ENCODE measurements at regions not wholly inside any gene's neighbourhood (a gene's known extent, or its start where the extent isn't known, plus 50 kb on each side); places are given as distances from the start of the nearest gene placed in this dataset.

DNA sequence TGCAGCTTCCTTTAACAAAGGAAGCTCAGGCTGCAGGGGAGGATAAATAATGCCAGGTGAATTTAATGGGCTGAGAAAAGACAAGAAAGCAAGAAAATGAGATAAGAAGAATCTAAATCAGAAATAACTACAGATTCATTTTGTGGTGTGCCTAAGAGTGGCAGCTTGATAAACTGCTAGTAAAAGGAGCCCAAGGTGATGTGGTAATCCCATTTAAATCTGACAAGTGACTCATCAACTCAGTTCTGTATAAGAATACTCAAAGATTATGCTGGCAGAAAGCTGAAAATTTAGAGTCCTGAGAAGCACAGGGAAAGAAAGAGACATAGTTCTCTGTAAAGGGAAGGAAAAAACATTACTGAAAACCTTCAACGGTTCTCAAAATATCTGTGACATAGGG is 109.4 kb upstream of the PDE1C start:
- intact Hi-C loops (cut with micrococcal nuclease), result no loop called here

DNA sequence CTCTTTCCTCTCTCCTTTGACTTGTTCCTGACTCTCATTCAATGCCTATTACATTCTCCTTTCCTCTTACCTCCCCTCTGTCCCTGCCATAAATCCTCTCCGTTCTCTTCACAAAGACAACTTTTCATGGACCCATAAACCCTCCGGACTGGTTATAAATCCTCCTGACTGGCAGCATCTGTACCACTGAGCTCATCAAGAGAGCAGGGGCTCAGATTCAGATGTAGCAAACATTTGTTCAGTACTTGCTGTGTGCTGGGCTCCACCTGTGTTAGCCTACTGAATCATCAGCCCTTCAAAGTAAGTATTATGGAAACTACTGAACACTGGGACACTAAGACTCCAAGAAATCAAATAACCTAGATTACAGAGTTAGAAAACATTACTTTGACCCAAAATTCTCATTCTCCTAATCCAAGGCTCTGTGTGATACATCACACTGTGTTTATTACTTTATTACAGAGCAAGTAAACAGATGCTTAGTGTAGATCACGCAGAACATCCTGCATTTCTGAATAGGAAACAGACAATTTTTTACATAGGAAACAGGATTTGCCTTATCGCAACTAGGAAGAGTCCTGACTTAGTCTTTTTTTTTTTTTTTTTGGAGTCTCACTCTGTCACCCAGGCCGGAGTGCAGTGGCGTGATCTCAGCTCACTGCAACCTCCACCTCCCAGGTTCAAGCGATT is 108.6 kb upstream of the PDE1C start:
- intact Hi-C loops (cut with micrococcal nuclease), result no loop called here

DNA sequence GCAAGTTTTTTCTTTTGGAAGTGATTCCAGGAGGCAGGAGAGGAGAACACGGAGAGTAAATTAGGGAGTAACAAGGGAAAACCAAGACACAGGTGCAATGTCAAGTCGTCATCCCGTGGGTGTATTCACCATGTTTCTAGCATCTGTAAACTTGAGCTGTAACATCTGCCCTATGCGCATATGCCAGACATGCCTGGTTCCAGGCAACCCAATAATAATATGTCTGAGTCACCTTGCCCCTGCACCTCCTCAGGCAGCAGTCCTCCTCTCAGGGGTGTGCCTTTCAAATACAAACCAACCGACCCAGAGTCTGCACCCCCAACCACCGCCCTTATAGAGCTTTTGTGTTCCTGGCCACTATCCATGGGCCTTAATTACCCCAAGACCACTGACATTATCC is 107.0 kb upstream of the PDE1C start:
- intact Hi-C loops (cut with micrococcal nuclease), result no loop called here

- intact Hi-C loops (cut with micrococcal nuclease), result no loop called here
Measured at GRCh38 chr7:32175099-32175498, 104.9 kb upstream of the PDE1C start.

DNA sequence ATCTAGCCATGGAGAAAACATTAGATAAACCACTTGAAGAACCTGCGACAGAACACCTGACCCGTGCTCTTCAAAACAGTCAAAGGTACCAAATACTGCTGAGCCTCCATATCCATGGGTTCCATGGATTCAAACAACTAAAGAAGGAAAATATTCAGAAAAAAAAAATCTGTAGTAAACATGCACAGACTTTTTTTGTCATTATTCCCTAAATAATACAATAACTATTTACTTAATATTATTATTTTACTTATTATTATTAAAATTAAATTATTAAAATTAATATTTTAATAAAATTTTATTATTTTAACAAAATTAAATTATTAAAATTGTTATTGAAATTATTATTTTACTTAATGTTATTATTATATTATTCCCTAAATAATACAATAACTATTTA is 101.0 kb upstream of the PDE1C start:
- intact Hi-C loops (cut with micrococcal nuclease), result no loop called here

DNA sequence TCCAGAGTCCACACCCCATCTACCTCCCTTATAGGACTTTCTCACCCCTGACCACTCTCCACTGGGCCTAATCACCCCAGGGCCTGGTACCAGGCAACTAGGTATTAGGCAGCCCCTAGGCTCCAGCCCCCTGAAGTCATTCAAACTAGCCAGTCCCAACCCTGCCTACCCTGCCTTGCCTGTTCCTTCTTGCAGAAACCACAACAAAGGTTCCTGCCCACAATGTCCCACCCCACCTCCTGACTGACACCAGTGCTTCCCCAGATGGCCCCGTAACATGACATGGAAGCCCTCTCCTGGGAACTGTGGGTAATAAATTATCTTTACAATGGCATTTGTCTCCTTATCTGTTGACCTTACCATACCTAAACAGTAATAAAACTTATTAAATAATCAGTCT is 100.6 kb upstream of the PDE1C start:
- intact Hi-C loops (cut with micrococcal nuclease), result no loop called here

- intact Hi-C loops (cut with micrococcal nuclease), result no loop called here
Measured at GRCh38 chr7:32169228-32169627, 99.0 kb upstream of the PDE1C start.

- intact Hi-C loops (cut with micrococcal nuclease), result no loop called here
Measured at GRCh38 chr7:32167815-32168214, 97.6 kb upstream of the PDE1C start.

DNA sequence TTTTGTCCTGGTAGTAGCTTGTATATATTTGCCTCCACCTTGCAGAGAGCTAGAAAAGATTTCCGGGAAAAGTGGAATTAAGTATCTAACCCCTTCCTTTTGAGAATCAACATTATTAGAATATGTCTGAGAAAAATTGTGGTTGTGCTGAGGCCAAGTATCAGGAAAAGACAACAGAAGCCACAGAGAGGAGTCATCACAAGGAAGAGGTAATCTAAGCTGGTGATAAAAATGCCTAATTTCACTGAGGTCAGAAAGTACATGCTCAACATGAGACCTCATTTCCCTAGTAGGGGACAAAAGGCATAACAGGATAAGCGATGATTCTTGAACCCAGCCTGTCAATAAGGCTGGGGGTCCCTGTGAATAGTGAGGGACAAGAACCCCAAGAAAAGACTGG is 97.0 kb upstream of the PDE1C start:
- intact Hi-C loops (cut with micrococcal nuclease), result no loop called here

- intact Hi-C loops (cut with micrococcal nuclease), result no loop called here
Measured at GRCh38 chr7:32164341-32164996, 94.3 kb upstream of the PDE1C start.

DNA sequence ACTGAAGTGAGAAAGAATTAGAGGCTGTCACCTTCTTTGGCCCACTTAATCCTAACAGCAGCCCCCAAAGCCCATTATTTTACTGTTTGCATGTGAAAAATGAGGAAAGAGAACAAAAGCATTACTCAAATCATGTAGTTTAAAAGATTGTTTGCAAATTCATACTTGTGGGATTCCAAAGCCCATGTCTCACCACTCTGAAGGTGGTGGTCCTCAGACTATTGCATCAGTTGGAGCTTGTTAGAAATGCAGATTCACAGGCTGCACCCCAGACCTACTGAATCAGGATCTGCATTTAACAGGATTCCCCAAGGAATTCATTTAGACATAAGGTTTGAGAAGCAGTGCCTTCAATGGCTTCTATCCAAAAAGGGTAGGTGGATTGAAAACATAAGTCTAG is 93.7 kb upstream of the PDE1C start:
- intact Hi-C loops (cut with micrococcal nuclease), result no loop called here

DNA sequence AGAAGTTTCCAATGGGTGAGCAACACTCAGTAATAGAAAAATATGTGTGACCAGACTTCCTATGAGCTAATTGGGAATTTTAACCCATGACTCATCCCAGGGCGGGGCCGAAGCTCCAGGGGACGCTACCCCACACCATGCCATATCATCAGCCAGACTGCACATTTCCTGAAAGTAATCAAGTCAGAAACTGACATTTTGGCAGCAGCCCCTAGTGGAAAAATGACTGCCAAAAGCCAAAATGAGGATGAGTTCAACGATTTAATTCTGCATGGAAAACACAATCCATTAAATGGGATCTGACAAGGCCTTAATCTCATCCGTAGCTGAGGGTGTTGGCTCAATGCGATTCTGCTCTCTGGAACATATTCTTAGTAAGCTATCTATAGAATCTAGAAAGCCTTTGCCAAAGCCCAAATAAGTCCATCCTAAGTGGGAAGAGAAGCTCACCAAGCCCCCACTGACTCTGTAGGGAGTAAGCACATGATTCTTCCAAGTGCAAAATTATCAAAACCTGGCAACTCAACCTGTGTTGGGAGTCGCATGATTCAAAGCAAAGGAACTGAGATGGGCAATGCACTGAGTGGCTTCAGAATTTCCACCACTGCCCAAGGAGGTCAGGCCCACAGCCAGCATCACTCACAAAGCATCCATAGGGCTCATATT is 93.1 kb upstream of the PDE1C start:
- intact Hi-C loops (cut with micrococcal nuclease), result no loop called here

DNA sequence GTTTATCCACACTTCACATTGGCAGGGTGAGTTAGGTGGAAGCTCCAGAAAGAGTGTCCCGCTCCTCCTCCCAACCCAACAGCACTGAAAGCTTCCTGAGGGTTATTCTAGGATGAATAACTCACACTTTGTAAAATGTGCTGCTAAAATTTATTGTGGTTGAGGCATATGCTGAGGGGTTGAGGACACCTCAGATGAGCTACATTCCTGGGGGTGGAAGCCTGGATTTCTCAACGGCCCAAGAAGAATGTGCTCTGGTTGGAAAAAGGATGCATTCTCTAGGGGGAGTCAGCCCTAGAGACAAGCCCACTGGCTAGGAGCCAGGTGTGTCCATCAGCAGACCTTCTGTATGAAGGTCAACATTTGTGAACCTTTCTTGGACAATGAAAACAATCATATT is 91.5 kb upstream of the PDE1C start:
- intact Hi-C loops (cut with micrococcal nuclease), result no loop called here

DNA sequence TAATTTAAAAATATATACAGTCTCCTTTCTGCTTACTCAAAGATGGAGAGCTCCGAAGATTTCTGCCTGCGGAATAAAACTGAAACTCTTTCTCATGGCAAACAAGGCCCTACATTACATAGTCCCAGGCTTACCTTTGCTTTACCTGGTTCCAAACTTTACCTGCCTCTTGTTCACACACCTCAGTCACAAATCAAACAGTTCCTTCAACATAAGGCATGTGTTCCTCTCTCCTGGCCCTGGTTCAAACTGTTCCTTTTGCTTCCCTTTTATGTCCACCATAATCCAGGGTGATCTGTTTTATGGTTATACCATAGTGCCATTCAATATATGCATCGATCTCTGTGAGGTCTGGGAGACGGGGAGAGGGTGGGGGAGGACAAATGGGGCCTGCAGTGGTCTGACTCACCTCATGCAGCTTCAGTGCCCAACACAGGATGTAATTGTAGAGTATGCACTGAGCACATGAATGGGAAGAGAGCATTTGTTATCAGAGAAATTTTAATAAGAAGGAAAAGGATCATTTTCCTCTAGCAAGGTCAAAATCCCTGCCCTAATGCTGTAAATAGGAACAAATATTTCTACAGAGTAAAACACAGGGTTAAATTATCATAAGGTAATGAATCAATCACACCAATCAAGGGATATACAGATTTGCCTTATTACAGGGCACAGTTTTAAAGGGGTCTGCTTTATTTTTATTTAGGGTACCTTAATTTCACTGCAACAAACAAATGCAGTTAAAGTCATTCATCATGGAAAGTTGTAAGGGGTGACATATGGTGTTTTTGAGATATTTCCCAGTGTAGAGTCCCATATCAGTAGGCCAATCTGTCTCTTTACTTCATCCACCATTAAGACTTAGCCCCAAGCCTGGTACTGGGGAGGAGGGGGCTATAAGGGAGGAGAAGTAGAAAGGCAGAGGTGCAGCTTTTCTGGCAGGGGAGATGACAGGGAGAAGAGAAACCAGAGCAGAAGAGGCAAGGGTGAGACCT is 88.8 kb upstream of the PDE1C start:
- intact Hi-C loops (cut with micrococcal nuclease), result no loop called here

- intact Hi-C loops (cut with micrococcal nuclease), result no loop called here
Measured at GRCh38 chr7:32158076-32158475, 87.9 kb upstream of the PDE1C start.

DNA sequence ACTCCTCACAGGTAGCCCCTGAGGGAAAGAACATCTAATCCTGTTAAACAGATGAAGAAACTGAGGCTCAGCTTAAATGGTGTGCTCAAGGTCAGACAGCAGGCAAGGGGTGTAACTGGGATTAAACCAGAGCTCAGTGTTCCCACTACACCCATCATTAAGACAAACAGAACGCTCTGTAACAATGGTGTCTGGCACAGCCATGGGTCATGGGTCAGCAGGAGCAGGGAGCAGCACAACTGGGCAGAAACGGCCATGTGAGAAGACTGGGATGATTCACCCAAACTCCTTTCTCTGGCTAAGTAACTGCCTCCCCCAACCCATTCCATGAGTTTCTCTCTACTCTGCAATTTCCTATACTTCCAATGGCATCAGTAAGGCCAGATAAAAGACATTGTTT is 85.5 kb upstream of the PDE1C start:
- intact Hi-C loops (cut with micrococcal nuclease), result no loop called here

GRCh38 chr7:32154797-32155196 is 84.6 kb upstream of the PDE1C start:
- intact Hi-C loops (cut with micrococcal nuclease), result no loop called here

GRCh38 chr7:32153006-32153405 is 82.8 kb upstream of the PDE1C start:
- intact Hi-C loops (cut with micrococcal nuclease), result no loop called here

DNA sequence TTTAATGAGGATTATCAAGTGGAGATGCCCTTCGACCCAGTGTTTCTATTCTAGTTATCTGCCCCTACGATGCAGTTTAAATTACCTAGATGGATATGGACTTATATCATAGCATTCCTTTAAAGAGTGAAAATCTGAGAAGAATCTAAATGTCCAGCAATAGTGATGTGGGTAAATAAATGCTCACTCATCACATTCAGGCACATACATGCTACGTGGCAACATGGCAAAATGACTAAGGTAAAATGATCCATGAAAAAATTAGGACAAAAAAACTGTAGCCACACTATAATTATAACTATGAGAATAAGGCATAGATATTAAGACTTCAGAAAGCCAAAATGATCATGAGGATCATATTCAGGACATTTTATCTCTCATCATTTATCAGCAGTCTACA is 82.4 kb upstream of the PDE1C start:
- intact Hi-C loops (cut with micrococcal nuclease), result no loop called here

DNA sequence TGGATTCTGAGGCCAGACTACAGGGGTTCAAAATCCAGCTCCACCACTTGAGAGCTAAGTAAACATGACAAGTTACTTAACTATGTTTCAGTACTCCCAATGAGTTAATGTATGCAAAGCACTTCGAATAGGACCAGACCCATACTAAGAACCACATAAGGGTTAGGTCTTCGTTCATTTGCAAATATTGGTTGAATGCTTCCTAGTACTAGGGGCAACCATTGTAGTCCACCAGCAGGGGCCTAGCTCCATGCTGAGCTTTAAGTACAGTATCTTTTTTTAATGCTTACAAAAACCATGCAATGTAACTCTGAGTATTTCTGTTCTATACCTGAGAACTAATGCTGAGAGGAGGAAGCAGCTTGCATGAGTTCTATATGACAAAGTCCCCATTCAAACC is 80.4 kb upstream of the PDE1C start:
- intact Hi-C loops (cut with micrococcal nuclease), result no loop called here

GRCh38 chr7:32150039-32150438 is 79.8 kb upstream of the PDE1C start:
- intact Hi-C loops (cut with micrococcal nuclease), result no loop called here
